GM12878 (cell line): ENCODE measurements at regions not wholly inside any gene's neighbourhood (a gene's known extent, or its start where the extent isn't known, plus 50 kb on each side); places are given as distances from the start of the nearest gene placed in this dataset.

Experiments used
- ATAC-seq: fragments of 200-7000 bp; cut with Tn5 transposase; 3 replicates; pipeline ENCODE4 v1.9.1; 2020; ENCODE audit warnings: mild to moderate bottlenecking, moderate library complexity
- BruUV-seq: library from RNA; stranded (reverse); fragments of 400-500 nt; replicated peaks from 2 replicates; lab custom pipeline; 2021; lab: Mats Ljungman, UMichigan
- CTCF ChIA-PET: fragments of 300-600 bp; sonication (Branson Sonifier 250); formaldehyde crosslinking; extraction: SDS; loops from one replicate; lab custom pipeline; 2021; ENCODE audit warnings: inconsistent platforms; lab: Yijun Ruan, JAX
- POLR2A ChIA-PET: fragments of 350-600 bp; formaldehyde crosslinking; extraction: SDS; loops from one replicate; lab custom pipeline; 2021; ENCODE audit warnings: inconsistent platforms; lab: Charles Lee
- RAD21 ChIA-PET: fragments of 300-600 bp; sonication (Branson Sonifier 250); formaldehyde crosslinking; loops from one replicate; lab custom pipeline; 2023; ENCODE audit warnings: antibody characterized with exemption; ENCODE audit not compliant: unreplicated experiment; lab: Charles Lee
- SMC1A ChIA-PET: fragments of 300-600 bp; sonication (Branson Sonifier 250); formaldehyde crosslinking; loops from one replicate; lab custom pipeline; 2023; ENCODE audit not compliant: unreplicated experiment, uncharacterized antibody; lab: Charles Lee
- DNase-seq: peaks from one replicate; pipeline ENCODE4 v3.0.0-alpha.2; 2011; ENCODE audit warnings: low read depth, low spot score
- FAIRE-seq: peaks from 3 replicates; lab custom pipeline; 2011; peaks lifted over from hg19 to GRCh38; lab: Jason Lieb, UNC
- H2AFZ ChIP-seq: 2 replicates; pipeline ENCODE4 v1.6.0; 2011; ENCODE audit warnings: low read depth, low read length, control low read depth; ENCODE audit not compliant: control insufficient read depth
- H3K27ac ChIP-seq: 2 replicates; pipeline ENCODE4 v1.5.1; 2011; ENCODE audit warnings: control low read depth; ENCODE audit not compliant: control insufficient read depth, insufficient read depth
- H3K27me3 ChIP-seq, 2 experiments: replicated peaks in 1 of 2; 2 replicates each; pipeline versions ENCODE4 v1.6.0 to v1.6.1; 2011; ENCODE audit warnings: low read length in 1 of 2; ENCODE audit not compliant: control insufficient read depth in 2 of 2, insufficient read depth in 2 of 2
- H3K36me3 ChIP-seq, 2 experiments: 2 replicates each; pipeline ENCODE4 v1.5.1; 2011; ENCODE audit warnings: low read length in 1 of 2; ENCODE audit not compliant: control insufficient read depth in 2 of 2, insufficient read depth in 2 of 2
- H3K4me1 ChIP-seq: 2 replicates; pipeline ENCODE4 v1.6.1; 2011; ENCODE audit warnings: mild to moderate bottlenecking, low read length, moderate library complexity, mixed read lengths; ENCODE audit not compliant: control insufficient read depth, insufficient read depth
- H3K4me2 ChIP-seq: 2 replicates; pipeline ENCODE4 v1.6.0; 2011; ENCODE audit warnings: control low read depth; ENCODE audit not compliant: control insufficient read depth, insufficient read depth
- H3K4me3 ChIP-seq: fragments of 200-600 bp; sonication (generic); 2 replicates; pipeline ENCODE4 v1.5.1; 2016
- H3K79me2 ChIP-seq: 2 replicates; pipeline ENCODE4 v1.6.0; 2011; ENCODE audit warnings: low read length; ENCODE audit not compliant: control insufficient read depth, insufficient read depth
- H3K9ac ChIP-seq: 2 replicates; pipeline ENCODE4 v1.8.0; 2011; ENCODE audit warnings: low read length, control low read depth, mixed read lengths; ENCODE audit not compliant: control insufficient read depth, insufficient read depth
- H3K9me3 ChIP-seq: replicated peaks from 3 replicates; pipeline ENCODE4 v1.5.1; 2011; ENCODE audit warnings: mild to moderate bottlenecking, low read length; ENCODE audit not compliant: control insufficient read depth, insufficient read depth
- H4K20me1 ChIP-seq: 2 replicates; pipeline ENCODE4 v1.6.0; 2011; ENCODE audit not compliant: control insufficient read depth, insufficient read depth
- BRCA1 ChIP-seq: IDR thresholded peaks from 2 replicates; pipeline ENCODE4 v1.6.1; 2011; ENCODE audit warnings: low read depth, low read length, improper control_type of control experiment
- CTCF ChIP-seq, 3 experiments: IDR thresholded peaks in 2 of 3; conservative IDR thresholded peaks in 1 of 3; 2 replicates each; pipeline ENCODE4 v1.5.1; 2011; ENCODE audit warnings: low read depth in 3 of 3, low read length in 3 of 3, mild to moderate bottlenecking in 3 of 3, control low read depth in 2 of 3, moderate library complexity in 2 of 3, inconsistent platforms in 1 of 3, mixed read lengths in 1 of 3; ENCODE audit not compliant: control insufficient read depth in 2 of 3, insufficient read depth in 1 of 3; ENCODE audit errors: extremely low read depth in 1 of 3
- ESRRA ChIP-seq: IDR thresholded peaks from 2 replicates; pipeline ENCODE4 v1.6.1; 2012; ENCODE audit warnings: mild to moderate bottlenecking, low read length, improper control_type of control experiment
- IRF3 ChIP-seq: fragments of 450-650 bp; IDR thresholded peaks from 2 replicates; pipeline ENCODE4 v1.6.1; 2014; ENCODE audit warnings: mild to moderate bottlenecking
- KDM1A ChIP-seq: fragments of 200-600 bp; sonication (generic); IDR thresholded peaks from 2 replicates; pipeline ENCODE4 v1.6.1; 2016; ENCODE audit warnings: borderline replicate concordance
- RAD51 ChIP-seq: fragments of 450-650 bp; IDR thresholded peaks from 2 replicates; pipeline ENCODE4 v1.6.1; 2016; ENCODE audit warnings: moderate library complexity, mild to moderate bottlenecking, inconsistent platforms
- RB1 ChIP-seq: fragments of 450-650 bp; formaldehyde crosslinking; IDR thresholded peaks from 2 replicates; pipeline ENCODE4 v1.6.1; 2017; ENCODE audit warnings: mild to moderate bottlenecking, borderline replicate concordance
- RCOR1 ChIP-seq: conservative IDR thresholded peaks from 2 replicates; pipeline ENCODE4 v1.6.1; 2012; ENCODE audit warnings: low read depth, low read length, improper control_type of control experiment
- RELA ChIP-seq: fragments of 450-650 bp; IDR thresholded peaks from 2 replicates; pipeline ENCODE4 v1.8.0; 2014; ENCODE audit warnings: borderline replicate concordance; ENCODE audit not compliant: partially characterized antibody
- SMARCA5 ChIP-seq: fragments of 450-650 bp; IDR thresholded peaks from 2 replicates; pipeline ENCODE4 v1.6.1; 2017; ENCODE audit warnings: mild to moderate bottlenecking
- TCF12 ChIP-seq: IDR thresholded peaks from 2 replicates; pipeline ENCODE4 v1.6.1; 2011; ENCODE audit warnings: low read depth, mild to moderate bottlenecking, low read length
- ZNF24 ChIP-seq: fragments of 450-650 bp; IDR thresholded peaks from 2 replicates; pipeline ENCODE4 v1.6.1; 2017; ENCODE audit warnings: antibody characterized with exemption, mild to moderate bottlenecking
- ZNF687 ChIP-seq: fragments of 450-650 bp; IDR thresholded peaks from 2 replicates; pipeline ENCODE4 v1.6.1; 2017; ENCODE audit warnings: mild to moderate bottlenecking, moderate library complexity
- ZSCAN29 ChIP-seq: fragments of 450-650 bp; IDR thresholded peaks from 2 replicates; pipeline ENCODE4 v1.6.1; 2017; ENCODE audit warnings: mild to moderate bottlenecking, moderate library complexity
- WGBS: methylation state at CpG from one replicate; pipeline ENCODE4 v1.1.6; 2016; ENCODE audit warnings: low lambda C conversion rate; ENCODE audit not compliant: insufficient replicate concordance, insufficient coverage; ENCODE audit errors: missing lambda C conversion rate; 5-methylcytosine and 5-hydroxymethylcytosine counted together
- in situ Hi-C: fragments of 300-500 bp; cut with MboI; formaldehyde crosslinking; loops from 9 replicates; pipeline ENCODE4 v1.14.3; 2018; ENCODE audit warnings: mixed read lengths
- intact Hi-C: fragments of 100-400 bp; cut with micrococcal nuclease; formaldehyde crosslinking; loops from one replicate; pipeline ENCODE4 v1.14.2; 2022; ENCODE audit not compliant: unreplicated experiment

- Histone ChIP-seq H3K36me3 (no peaks in the 10 kb centered on the region), H3K27ac (no peak overlapping the region), H3K4me2 (no peak overlapping the region), H3K27me3 (no peaks in the 10 kb centered on the region; a peak in 1 of 4 replicates), H2AFZ (no peak overlapping the region), H4K20me1 (no peaks in the 10 kb centered on the region), H3K4me3 (no peak overlapping the region), H3K9ac (no peak overlapping the region), H3K4me1 (peaks cover 14% of the 10 kb centered on the region), H3K9me3 (no peaks in the 10 kb centered on the region; the same call in 2 of the 3 replicates), H3K79me2 (no peaks in the 10 kb centered on the region)
- ATAC-seq (no peak), FAIRE-seq (no peak), DNase-seq (no peak)
- 61% methylated on average over 26 of the region's 29 CpGs for WGBS
- ChIA-PET POLR2A (no interaction called here), CTCF (no interaction called here), RAD21 (no interaction called here), SMC1A (no interaction called here)
- BruUV-seq, result no TSS peak
- intact Hi-C loops, result no loop called here
- TF ChIP-seq TCF12 (no peak), RELA (no peak), CTCF (IDR thresholded peaks at IDR 0.05 in 2 of 3, conservative IDR thresholded peaks at IDR 0.05 in 1 of 3; ENCODE audit: control insufficient read depth in 2 of 3, extremely low read depth in 1 of 3, insufficient read depth in 1 of 3, low read depth in 3 of 3, low read length in 3 of 3) (no peak), ZSCAN29 (no peak), ZNF24 (no peak), SMARCA5 (no peak), IRF3 (no peak), RB1 (no peak), KDM1A (no peak), ESRRA (no peak), RCOR1 (no peak), BRCA1 (no peak), RAD51 (no peak), ZNF687 (no peak)
- in situ Hi-C loops, result no loop called here
Observed at GRCh38 chr7:155999631-156000489, 187.6 kb upstream of the SHH start.
